ENCODE measurements at regions not wholly inside any gene's neighbourhood (a gene's known extent, or its start where the extent isn't known, plus 50 kb on each side); places are given as distances from the start of the nearest gene placed in this dataset.

- Histone ChIP-seq H3K4me1 (ENCODE audit: control insufficient read depth in 2 of 2, insufficient read depth in 2 of 2, low read length in 2 of 2) (no peaks in the 10 kb centered on the region), H3K9ac (ENCODE audit: low read length) (no peak overlapping the region), H3K27ac (ENCODE audit: low read length in 2 of 2) (no peak overlapping the region), H4K20me1 (ENCODE audit: control insufficient read depth, insufficient read depth, low read length, poor library complexity, severe bottlenecking) (no peaks in the 10 kb centered on the region), H3K36me3 (replicated peaks in 1 of 2; ENCODE audit: control extremely low read depth in 1 of 2, control insufficient read depth in 1 of 2, extremely low read depth in 1 of 2, insufficient read depth in 2 of 2, low read length in 1 of 2) (no peaks in the 10 kb centered on the region), H3K9me3 (ENCODE audit: control extremely low read depth in 1 of 3, control insufficient read depth in 2 of 3, insufficient read depth in 1 of 3, low read length in 2 of 3) (no peaks in the 10 kb centered on the region), H3K79me2 (ENCODE audit: control insufficient read depth, insufficient read depth, low read length) (no peaks in the 10 kb centered on the region), H2AFZ (ENCODE audit: insufficient read depth, low read depth, low read length, poor library complexity, severe bottlenecking) (no peak overlapping the region), H3K27me3 (replicated peaks in 1 of 4; ENCODE audit: control extremely low read depth in 1 of 4, control insufficient read depth in 3 of 4, insufficient read depth in 4 of 4, low read length in 3 of 4) (no peaks in the 10 kb centered on the region), H3K4me3 (ENCODE audit: control extremely low read depth in 1 of 5, extremely low read depth in 1 of 5, insufficient read depth in 1 of 5, low read depth in 2 of 5, low read length in 4 of 5) (no peak overlapping the region), H3K4me2 (replicated peaks; ENCODE audit: low read depth, low read length, poor library complexity, severe bottlenecking) (no peak overlapping the region)
- Mint-ChIP-seq H3K27ac (no peak overlapping the region), H3K4me3 (no peak overlapping the region), H3K4me1 (no peaks in the 10 kb centered on the region), H3K27me3 (no peaks in the 10 kb centered on the region), H3K9me3 (ENCODE audit: insufficient read depth) (no peaks in the 10 kb centered on the region)
- no peak for ATAC-seq (ENCODE audit: low read depth)
- DNase-seq = no peak
- ChIA-PET CTCF (no interaction called here), POLR2A (no interaction called here)
- no peak for TF ChIP-seq EZH2 (IDR thresholded peaks at IDR 0.05; ENCODE audit: borderline replicate concordance, insufficient read depth, low read depth, low read length, poor library complexity, severe bottlenecking)
- TF ChIP-seq, protein P1, sequence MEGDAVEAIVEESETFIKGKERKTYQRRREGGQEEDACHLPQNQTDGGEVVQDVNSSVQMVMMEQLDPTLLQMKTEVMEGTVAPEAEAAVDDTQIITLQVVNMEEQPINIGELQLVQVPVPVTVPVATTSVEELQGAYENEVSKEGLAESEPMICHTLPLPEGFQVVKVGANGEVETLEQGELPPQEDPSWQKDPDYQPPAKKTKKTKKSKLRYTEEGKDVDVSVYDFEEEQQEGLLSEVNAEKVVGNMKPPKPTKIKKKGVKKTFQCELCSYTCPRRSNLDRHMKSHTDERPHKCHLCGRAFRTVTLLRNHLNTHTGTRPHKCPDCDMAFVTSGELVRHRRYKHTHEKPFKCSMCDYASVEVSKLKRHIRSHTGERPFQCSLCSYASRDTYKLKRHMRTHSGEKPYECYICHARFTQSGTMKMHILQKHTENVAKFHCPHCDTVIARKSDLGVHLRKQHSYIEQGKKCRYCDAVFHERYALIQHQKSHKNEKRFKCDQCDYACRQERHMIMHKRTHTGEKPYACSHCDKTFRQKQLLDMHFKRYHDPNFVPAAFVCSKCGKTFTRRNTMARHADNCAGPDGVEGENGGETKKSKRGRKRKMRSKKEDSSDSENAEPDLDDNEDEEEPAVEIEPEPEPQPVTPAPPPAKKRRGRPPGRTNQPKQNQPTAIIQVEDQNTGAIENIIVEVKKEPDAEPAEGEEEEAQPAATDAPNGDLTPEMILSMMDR (IDR thresholded peaks at IDR 0.05) = no peak
- intact Hi-C loops (cut with micrococcal nuclease) = no loop called here
Measured at GRCh38 chr9:73893230-73893629, 603.9 kb upstream of the RORB start.

GRCh38 chr9:73896061-73896460, 601.1 kb upstream of the RORB start:
- Mint-ChIP-seq H3K9me3 (ENCODE audit: insufficient read depth) (no peaks in the 10 kb centered on the region), H3K27ac (no peak overlapping the region), H3K4me1 (no peaks in the 10 kb centered on the region), H3K27me3 (no peaks in the 10 kb centered on the region), H3K4me3 (no peak overlapping the region)
- Histone ChIP-seq H3K4me2 (replicated peaks; ENCODE audit: low read depth, low read length, poor library complexity, severe bottlenecking) (no peak overlapping the region), H3K4me3 (ENCODE audit: control extremely low read depth in 1 of 5, extremely low read depth in 1 of 5, insufficient read depth in 1 of 5, low read depth in 2 of 5, low read length in 4 of 5) (no peak overlapping the region), H4K20me1 (ENCODE audit: control insufficient read depth, insufficient read depth, low read length, poor library complexity, severe bottlenecking) (no peaks in the 10 kb centered on the region), H3K4me1 (ENCODE audit: control insufficient read depth in 2 of 2, insufficient read depth in 2 of 2, low read length in 2 of 2) (no peaks in the 10 kb centered on the region), H3K27ac (ENCODE audit: low read length in 2 of 2) (no peak overlapping the region), H3K27me3 (replicated peaks in 1 of 4; ENCODE audit: control extremely low read depth in 1 of 4, control insufficient read depth in 3 of 4, insufficient read depth in 4 of 4, low read length in 3 of 4) (no peaks in the 10 kb centered on the region), H3K36me3 (replicated peaks in 1 of 2; ENCODE audit: control extremely low read depth in 1 of 2, control insufficient read depth in 1 of 2, extremely low read depth in 1 of 2, insufficient read depth in 2 of 2, low read length in 1 of 2) (no peaks in the 10 kb centered on the region), H2AFZ (ENCODE audit: insufficient read depth, low read depth, low read length, poor library complexity, severe bottlenecking) (no peak overlapping the region), H3K9me3 (ENCODE audit: control extremely low read depth in 1 of 3, control insufficient read depth in 2 of 3, insufficient read depth in 1 of 3, low read length in 2 of 3) (no peaks in the 10 kb centered on the region), H3K9ac (ENCODE audit: low read length) (no peak overlapping the region), H3K79me2 (ENCODE audit: control insufficient read depth, insufficient read depth, low read length) (no peaks in the 10 kb centered on the region)
- no CpG with 5 or more reads among the region's 2 CpGs for WGBS (ENCODE audit: insufficient coverage)
- intact Hi-C loops (cut with micrococcal nuclease) = no loop called here
- no peak for ATAC-seq (ENCODE audit: low read depth)
- TF ChIP-seq EZH2 (IDR thresholded peaks at IDR 0.05; ENCODE audit: borderline replicate concordance, insufficient read depth, low read depth, low read length, poor library complexity, severe bottlenecking) = no peak
- TF ChIP-seq, protein P1 (IDR thresholded peaks at IDR 0.05) = no peak
- CTCF ChIA-PET = no interaction called here
- no peak for DNase-seq
- POLR2A ChIA-PET = no interaction called here
